Midbrain (tissue), 1 donor: ENCODE measurements at regions not wholly inside any gene's neighbourhood (a gene's known extent, or its start where the extent isn't known, plus 50 kb on each side); places are given as distances from the start of the nearest gene placed in this dataset.

Experiments
- DNase-seq: peaks from one replicate; lab custom pipeline; 2025; lab: John Stamatoyannopoulos, UW

DNA sequence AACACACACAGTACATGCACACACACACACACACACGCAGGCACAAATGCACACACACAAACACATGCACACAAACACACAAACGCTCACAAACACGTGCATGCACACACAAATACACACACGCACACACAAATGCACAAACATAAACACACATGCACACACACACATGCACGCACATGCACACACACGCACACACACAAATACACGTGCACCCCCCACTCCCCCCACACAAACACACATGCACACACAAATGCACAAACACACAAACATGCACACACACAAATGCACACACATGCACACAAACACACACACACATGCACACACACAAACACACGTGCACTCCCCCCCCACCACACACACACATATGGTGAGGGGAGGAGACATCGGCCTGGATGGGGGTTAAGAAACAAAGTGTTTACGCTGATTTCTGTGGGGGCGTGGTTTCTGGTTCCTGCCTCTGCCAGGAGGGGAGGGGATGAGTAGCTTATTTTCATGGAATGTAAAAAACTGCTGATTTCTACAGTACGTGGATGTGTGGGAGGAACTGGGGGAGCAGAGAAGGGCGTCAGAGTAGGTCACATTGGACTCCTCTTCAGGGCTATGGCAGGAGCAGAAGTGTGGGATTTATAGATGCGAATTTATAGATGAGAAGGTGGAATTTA is 607.2 kb downstream of the QKI start:
- no peak for DNase-seq

DNA sequence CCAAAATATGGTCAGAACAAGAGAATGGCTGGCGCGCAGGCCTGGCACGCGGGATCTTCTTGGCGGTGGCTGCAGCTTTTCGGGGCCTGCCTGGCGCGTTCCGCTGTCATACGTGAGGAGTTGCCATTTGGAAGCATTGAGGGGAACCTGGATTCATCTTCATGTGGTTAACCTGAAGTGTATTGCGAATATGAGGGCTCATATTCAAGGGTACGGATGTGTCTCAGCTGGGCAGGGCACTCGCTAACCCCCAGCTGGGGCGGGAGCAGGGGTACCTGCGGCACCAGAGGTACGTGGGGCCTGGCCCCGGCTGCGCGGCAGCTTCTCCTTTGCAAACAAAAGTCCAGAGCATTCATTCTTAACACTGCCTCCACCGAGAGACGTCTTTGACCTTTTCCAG is 605.6 kb downstream of the QKI start:
- DNase-seq: no peak

DNA sequence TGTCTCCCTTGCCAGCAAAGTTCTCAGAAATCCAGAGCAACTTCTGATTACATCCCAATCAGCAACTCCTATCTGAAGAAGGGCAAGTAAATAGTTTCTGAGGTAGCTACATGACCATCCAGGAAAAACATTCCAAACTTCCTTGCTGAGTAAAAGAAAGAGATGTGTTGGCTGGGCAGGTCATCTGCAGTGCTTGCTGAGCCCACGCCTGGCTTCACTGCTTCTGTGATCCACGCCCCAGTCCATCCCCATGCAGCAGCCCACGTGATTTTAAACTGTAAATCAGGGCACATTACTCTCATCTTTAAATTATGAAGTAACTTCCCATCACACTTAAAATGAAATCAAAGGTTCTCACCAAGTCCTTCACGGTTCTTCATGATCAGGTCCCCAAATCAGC is 603.6 kb downstream of the QKI start:
- no peak for DNase-seq

DNA sequence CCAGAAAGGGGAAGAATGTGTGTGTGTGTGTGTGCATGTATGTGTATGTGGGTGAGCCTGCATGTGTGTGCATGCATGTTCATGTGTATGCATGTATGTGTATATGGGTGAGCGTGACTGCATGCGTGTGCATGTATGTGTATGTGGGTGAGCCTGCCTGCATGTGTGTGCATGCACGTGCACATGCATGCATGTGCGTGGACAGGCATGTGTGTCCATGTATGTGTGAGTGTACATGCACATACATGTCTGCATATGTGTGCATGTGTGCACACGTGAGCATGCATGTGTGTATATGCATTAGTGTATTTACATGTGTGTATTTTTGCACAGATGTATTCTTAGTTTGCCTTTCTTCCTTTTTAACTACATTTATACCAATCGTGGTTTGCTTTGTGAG is 601.5 kb downstream of the QKI start:
- DNase-seq: no peak

DNA sequence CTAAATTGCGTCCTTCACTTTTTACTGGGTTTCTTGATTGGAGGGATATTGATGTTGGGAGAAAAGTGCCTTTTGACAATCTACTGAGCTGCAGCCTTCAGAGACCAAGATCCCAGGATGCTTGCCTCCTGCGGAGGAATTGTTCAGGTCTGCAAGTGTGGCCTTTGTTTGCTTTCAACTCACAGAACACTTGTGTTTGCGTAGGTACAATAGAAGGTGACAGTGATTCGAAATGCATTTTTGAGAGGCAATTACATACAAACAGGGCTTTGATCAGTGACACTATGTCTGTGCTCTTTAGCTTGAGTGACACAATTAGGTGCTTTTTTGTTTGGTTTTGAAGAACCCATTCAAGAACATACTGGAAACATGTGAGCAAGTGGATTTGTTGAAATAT is 600.6 kb downstream of the QKI start:
- DNase-seq: no peak

DNA sequence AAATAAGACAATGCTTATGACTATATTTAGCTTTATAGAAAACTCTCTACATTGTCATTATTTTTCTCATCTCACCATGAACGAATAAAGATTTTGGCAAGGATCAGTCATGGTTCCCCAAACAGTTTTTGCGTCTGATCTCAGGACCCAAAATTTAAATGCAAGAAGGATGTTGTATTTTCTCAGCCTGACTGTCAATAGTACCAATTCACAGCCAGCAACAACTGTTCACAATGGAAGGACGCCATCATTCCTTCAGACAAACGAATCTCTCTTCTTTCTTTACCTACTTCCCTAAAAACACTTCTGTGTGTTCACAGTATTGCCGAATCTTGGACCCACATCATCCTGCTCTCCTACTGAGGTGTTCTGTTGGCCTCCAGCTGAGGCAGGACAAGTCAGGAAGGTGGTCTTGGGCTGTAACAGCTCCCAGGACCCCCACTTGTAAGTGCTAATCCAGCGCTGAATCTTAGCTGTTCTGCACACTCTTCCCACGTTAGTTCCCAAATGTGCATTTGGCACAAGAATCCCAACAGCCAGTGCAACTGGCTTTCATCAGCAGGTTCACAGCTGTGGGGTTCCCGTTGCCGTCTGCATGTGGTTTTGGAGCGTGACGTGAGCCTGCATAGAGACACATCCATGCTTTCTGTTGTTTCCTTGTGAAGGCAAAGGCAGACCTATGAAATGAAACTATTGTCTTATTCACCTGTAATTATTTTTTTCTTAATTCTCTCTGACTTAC is 600.0 kb downstream of the QKI start:
- DNase-seq: no peak

DNA sequence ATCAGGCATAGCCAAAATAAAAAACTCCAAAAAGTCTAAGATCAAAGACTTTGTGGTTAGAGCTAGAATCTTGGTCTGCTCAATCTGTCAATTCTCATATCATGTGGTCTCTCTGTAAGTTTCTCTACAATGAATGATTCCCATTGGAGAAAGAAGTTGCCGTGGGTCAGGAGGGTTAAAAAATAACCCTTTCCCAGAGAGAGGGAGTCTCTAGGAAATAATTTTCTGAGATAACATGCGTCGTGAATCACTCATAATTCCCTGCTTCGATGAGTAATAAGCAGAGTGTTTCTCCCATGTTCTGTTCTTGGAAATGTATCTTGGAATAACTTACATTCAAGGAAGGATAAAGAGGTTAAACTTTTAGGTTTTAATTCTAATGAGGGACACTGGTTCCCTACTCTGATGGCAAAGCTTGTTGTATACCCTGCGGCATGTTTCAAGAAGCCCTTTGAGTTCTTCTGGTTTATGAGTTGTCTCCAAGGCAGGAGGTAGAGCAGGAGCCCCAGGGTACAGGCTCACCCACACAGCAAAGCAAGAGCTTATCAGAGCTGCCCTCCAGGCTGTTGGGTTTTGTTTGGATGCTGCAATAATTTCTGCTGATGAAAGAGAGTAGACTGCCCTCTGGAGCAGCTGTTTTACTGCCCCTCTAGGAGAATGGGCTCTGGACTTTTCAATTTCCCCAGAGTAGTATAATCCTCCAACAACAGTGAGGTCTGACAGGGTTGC is 599.1 kb downstream of the QKI start:
- DNase-seq: no peak

DNA sequence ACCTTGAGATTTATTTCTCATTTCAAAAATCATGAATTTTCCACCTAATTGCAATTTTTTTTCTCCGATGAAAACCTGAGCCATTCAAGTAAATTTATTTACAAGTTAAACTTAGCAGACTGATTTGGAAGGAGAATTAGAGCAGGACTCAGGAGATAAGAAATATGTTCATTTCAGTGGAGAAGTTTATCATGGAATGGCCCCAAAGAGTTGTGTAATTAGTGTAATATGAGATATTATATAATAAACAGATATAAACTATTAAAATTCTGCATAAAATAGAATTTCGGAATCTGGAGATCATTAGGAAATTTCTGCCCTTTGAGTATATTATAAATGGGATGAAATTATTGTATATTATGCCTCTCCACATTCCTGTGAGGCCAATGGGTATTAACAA is 596.8 kb downstream of the QKI start:
- no peak for DNase-seq

DNA sequence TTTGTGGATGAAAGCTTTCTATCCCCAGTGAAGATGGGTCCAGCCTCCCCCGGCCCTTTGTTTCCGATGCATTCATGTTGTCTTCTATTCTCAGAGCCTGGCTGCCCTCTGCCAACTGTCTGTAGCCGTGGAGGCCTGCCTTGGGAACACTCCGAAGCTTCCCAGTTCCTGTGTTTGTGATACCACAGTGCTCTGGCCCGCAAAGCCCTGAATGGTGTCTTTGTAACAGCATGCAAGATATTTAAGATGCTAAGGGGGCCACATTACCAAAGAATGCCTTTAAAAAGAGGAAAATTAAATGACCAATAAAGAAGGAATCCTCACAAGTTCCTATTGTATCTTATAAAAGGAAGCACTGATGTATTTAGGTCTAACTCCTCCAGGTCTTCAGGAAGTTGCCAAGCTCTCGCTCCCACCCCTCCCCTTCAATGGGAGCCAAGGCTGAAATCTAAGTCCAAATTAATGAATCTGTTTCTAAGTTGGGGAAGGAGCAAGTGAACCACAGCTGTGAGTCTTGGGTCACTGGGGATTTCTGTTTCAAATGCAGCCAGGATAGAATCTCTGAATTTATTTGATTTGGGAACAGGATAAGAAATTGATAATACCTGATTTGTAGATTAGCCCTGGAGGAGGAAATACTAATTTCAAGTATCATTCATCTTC is 596.1 kb downstream of the QKI start:
- DNase-seq: peak; percentile 45

DNA sequence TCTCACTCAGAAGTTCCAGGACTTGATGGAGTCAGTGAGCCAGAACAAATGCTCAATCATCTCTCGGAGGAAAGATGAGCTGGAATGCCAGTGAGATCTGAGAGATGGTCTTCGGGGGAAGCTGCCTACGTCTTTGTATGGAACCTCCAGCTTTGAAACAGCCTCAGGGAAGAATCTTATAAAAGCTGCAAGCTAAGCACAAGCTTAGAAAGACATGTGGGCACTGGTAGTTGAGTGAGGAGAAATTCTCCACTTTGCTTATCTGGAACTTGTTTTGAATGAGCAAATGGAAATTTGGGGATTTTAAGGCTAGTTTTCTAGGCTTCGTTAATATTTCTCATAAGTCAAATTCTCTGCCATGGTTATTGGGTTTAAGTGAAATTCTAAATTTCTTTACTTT is 594.4 kb downstream of the QKI start:
- DNase-seq: no peak

DNA sequence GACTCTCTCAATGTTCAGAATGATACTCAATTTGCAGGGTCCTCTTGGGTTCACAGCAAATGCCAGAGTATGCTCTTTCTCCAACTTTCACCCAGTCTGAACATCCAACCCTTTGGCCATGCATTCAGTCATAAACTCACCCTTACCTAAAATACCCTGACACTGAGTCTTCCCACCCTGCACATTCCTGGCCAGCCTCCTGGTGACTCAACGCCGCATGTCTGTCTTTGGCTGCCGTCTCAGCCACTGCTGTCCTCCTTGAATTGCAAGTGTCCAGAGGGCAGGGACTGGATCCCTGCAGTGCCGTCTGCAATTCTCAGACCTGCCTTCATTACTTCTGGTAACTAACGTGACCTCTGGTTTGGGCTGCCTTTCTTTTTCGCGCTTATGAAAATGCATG is 593.4 kb downstream of the QKI start:
- DNase-seq: no peak

DNA sequence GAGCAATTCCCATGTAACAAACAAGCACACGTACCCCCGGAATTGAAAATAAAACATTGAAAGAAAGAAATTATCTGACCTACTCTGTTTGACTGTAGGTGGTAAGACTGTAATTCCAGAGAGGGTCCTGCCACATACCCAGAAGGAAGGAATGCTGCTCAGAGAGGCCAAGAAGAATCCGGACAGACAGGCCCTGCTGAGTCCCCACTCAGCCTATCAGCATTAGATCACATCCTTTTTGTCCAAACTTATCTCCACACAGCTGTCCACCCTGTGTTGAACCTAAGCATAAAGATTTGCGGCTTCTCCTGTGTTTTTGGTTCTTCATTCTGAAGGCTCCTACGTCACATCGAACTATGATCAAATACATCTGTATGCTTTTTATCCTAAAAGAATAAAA is 591.9 kb downstream of the QKI start:
- no peak for DNase-seq

DNA sequence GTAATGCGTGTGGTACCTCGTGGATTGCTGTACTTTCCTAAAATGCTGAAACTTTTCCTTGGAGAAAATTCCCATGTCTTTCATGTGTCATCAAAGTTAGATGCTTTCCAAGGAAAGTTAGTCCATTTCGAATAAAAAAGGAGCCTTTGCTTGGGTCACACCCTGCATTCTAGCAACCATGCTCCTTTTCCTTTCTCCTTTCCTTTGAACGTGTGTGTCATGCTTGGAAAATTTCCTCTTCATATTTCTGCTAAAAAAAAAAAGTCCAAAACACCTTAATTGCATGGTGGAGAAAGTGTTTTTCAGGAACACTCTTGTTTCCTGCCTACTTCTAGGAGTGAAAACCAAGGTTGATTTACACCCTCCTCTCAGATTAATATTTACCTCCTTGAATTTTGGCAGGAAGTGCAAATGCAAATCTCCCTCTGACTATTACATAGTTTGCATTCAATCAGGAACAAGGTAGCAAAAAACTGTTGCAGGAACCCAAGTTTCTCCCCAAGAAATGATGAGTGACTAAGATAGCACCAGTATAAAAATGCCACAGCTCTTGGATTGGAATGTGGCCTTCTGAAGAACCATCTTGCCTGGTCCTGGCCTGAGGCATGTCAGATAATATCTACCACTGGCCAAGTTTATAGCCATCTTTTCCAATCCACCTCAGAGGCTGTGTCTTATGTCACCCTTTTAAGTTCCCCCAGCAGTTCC is 590.6 kb downstream of the QKI start:
- no peak for DNase-seq

DNA sequence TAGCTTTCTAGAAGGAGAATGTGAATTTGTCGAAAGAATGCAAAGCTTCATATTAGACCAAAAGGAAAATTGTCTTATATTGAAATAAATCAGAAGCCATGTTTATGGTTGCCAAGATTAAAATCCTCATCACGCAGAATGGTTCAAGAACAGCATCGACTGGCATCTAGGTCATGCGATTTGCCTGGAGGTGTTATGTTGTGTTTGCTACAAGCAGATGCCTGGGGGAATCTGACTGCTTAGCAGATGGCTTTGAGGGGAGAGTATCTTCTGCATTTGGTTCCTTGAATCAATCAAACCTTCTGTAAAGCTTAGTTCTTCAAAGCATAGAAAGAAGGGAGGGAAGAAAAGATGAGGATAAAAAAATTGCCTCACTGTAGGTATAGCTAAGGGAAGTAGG is 585.8 kb downstream of the QKI start:
- DNase-seq: no peak

DNA sequence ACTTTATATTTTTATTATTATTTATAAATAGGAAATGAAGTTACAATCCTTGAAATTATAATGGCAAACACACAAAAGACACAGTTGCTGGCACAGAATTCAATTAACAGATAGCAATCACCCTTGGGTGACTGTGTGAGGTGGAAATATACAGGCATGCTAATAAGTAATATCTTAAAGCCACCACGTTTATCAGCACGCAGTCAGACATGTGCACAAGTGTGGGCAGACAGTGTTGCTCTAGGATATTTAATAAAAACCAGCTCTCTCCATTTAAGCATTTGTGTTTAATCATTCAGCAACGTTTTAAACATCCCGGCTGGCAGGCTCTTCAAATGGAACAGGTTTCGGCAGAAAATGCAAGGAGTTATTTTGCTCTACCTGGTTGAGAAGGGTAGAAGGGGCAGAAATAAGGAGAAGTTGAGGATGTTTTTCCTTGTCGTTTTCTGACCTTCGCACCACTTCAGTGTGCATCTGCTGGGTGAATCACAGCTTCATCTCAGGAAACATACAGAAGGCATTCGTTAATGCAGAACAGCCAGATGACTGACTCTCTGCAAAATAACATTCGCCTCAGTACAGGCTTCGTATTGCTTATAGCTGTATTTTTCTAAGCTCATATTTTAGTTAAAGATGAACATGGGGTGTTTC is 585.1 kb downstream of the QKI start:
- no peak for DNase-seq

DNA sequence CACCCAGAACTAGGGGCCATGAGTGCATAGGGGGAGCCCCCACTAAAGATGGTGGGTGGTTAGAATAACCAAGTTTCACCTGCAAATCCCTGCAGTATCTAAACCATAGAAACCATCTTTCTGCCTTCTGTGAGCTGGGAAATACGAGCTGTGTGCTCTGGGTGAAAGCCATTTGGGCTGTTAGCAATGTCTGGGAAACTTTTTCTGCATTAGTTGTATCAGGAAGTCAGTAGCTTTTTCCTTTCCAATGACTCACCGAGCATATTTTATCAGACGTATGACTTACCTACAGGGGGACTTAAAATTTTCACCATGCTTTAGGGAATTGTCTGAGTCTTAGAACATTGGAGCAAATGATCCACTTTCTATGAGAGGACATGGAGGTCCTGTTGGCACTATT is 584.0 kb downstream of the QKI start:
- no peak for DNase-seq

DNA sequence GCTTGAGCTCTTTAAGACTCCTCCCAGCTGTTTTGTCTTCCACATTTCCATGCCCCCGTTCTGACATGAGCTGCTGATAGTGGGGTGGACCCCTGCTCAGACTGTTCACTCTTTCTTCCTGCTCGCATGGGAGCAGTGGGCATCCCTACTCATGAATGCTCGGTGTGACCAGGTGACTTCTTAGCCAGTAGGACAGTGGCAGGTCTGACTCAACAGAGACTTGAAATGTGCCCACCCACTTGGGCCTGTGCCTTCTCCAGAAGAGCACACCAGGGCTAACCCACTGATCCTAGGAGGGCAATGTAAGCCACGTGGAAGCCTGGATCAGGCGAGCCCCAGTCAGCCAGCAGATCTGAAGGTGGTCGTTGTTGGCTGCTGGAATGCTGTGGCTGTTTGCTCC is 582.0 kb downstream of the QKI start:
- DNase-seq: no peak

DNA sequence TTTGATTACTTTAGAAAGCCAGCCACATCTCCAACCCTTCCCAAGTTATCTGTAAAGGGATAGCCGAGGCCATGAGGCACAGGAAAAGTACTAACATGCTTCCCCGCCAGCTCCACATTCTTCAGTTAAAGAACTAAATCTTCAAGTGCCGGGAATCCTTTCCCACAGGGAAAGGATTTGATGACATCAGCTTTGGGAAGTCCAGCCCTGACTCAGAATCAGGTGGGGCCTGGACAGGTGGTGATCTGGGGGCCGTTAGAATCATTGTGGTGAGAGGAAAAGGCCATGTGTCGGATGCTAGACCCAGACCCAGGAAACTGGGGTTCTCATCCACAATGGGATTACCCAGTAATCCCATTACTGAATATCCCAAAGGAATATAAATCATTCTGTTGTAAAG is 580.0 kb downstream of the QKI start:
- DNase-seq: no peak

DNA sequence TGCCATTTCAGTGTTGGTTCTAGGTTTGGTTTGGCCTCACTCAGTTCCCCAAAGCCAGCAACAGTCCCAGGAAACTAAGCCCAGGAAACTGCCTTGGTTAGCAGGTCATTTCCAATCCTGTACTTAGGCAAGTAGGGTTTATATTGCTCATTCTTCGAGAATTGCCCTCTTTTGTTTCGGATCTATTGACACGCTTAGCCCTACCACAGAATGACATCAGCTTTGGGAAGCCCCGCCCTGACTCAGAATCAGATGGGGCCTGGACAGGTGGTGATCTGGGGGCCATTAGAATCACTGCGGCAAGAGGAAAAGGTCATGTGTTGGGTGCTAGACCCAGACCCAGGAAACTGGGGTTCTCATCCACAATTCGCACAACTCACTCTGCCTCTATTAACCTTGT is 578.2 kb downstream of the QKI start:
- no peak for DNase-seq

DNA sequence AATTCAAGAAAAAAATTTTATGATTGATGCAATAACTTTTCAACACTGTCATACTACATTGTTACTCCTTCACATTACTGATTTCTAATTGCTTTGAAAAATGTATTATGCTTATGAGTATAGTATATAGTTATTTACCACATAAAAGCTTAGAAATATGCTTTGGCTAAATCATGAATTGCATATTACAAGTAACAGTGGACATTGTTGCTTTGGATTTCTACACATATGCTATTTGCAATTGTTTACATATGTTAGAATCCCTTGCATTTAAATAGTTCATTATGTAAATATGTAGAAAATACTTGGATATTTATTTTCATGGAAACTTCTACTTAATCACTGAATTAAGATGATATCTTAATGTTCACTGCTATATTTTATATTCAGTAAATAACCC is 577.5 kb downstream of the QKI start:
- no peak for DNase-seq

DNA sequence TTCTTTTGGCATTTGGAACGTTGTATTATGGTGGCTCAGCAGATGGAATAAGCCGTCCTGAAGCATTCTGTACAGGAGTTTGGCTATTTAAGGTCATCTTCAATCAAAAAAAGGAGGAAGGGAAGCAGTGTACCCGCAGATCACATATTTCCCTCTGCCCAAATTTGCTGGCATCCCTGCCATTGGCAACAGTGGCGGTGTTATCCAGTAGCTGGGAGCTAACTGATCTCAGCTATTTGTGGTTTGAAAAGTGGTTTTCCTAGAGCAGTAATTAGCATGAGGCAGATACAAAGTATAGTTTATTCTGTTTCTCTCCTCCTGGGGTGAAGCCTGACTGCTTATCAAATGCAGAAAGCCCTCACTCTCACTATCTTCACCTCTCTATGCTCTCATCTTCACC is 576.8 kb downstream of the QKI start:
- DNase-seq: no peak

DNA sequence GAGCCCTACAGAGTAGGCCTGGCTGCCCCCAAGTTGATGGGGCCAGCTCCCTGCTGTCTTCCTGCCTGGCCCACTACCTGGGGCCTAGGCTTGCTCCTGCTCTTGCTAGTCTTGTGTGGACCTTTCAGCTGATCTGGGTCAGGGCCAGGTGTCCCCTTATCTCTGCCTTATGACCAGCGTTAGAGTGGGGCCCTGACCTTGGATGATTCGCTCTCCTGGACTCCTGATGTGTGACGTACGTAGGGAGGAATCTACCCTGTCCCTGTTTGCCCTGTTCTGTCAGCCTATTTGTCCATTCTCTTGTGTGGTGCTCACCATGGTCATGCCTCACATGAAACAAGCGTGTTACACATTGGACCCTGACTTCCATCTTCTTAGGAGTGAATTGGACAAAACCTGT is 571.8 kb downstream of the QKI start:
- DNase-seq: no peak
